Esophagus squamous epithelium (tissue), 5 donors: ENCODE measurements at regions not wholly inside any gene's neighbourhood (a gene's known extent, or its start where the extent isn't known, plus 50 kb on each side); places are given as distances from the start of the nearest gene placed in this dataset.

ENCODE experiments used
- DNase-seq: peaks from one replicate; lab custom pipeline; 2025; lab: John Stamatoyannopoulos, UW
- H3K27ac ChIP-seq, 4 donors: fragments of 200-600 bp; sonication (generic); one replicate each; pipeline ENCODE4 v1.5.1; 2016 to 2019; ENCODE audit warnings: mild to moderate bottlenecking in 1 of 4
- H3K27me3 ChIP-seq, 4 donors: fragments of 200-600 bp; sonication (generic); 1 replicate in 3 of 4; 2 replicates in 1 of 4; pipeline versions ENCODE4 v1.5.1 to v1.6.0; 2017 to 2021; ENCODE audit warnings: antibody characterized with exemption in 1 of 4
- H3K36me3 ChIP-seq, 3 donors: fragments of 200-600 bp; sonication (generic); one replicate each; pipeline ENCODE4 v1.5.1; 2016 to 2019
- H3K4me1 ChIP-seq, 3 donors: fragments of 200-600 bp; sonication (generic); one replicate each; pipeline ENCODE4 v1.5.1; 2017 to 2019
- H3K4me3 ChIP-seq, 4 donors: fragments of 200-600 bp; sonication (generic); 1 replicate in 3 of 4; 2 replicates in 1 of 4; pipeline ENCODE4 v1.5.1; 2016 to 2019; ENCODE audit warnings: mild to moderate bottlenecking in 2 of 4, moderate library complexity in 1 of 4
- H3K9me3 ChIP-seq, 3 donors: fragments of 200-600 bp; sonication (generic); one replicate each; pipeline ENCODE4 v1.5.1; 2016 to 2019
- POLR2A ChIP-seq, 4 donors: fragments of 450-650 bp; IDR thresholded peaks; one replicate each; pipeline ENCODE4 v1.6.1; 2017; ENCODE audit warnings: antibody characterized with exemption in 4 of 4, mild to moderate bottlenecking in 4 of 4, moderate library complexity in 3 of 4
- WGBS, 2 donors: methylation state at CpG; one replicate each; pipeline ENCODE4 v1.1.5; 2018; 5-methylcytosine and 5-hydroxymethylcytosine counted together
- intact Hi-C: fragments of 100-400 bp; cut with DNase I; formaldehyde crosslinking; loops from one replicate; pipeline ENCODE4 v1.15.0; 2022
- TF ChIP-seq, protein P1 (sequence below), 6 experiments: fragments of 450-650 bp in 4 of 6; fragments of 200-600 bp in 2 of 6; sonication (generic) in 2 of 6; IDR thresholded peaks; one replicate each; pipeline ENCODE4 v1.5.1; 2016 to 2019; ENCODE audit warnings: antibody characterized with exemption in 6 of 6, mild to moderate bottlenecking in 4 of 6, moderate library complexity in 4 of 6
- donor health status: DM: yes; HTN: yes; CAD: no.

DNA sequence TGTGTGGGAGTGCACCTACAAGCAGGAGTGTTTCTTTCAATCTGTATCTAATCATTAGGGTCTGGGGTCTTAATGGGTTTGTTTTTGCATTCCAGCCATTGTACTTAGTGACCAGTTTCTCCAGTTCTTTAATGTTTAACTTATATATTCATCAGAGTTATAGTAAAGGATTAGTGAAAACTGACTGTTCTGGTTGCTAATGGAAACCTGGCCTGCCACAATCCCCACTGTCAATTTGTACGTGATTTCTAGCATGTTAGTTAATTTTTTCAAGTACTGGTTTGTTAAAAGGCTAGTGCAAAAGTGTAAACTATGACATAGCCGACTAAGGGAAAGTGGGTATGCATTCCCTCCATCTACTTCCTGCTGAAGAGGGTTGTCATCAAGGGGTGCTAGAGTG lies 276.1 kb downstream of the HTR1A start:
- TF ChIP-seq POLR2A (IDR thresholded peaks at IDR 0.05) = no peak
- TF ChIP-seq, protein P1, sequence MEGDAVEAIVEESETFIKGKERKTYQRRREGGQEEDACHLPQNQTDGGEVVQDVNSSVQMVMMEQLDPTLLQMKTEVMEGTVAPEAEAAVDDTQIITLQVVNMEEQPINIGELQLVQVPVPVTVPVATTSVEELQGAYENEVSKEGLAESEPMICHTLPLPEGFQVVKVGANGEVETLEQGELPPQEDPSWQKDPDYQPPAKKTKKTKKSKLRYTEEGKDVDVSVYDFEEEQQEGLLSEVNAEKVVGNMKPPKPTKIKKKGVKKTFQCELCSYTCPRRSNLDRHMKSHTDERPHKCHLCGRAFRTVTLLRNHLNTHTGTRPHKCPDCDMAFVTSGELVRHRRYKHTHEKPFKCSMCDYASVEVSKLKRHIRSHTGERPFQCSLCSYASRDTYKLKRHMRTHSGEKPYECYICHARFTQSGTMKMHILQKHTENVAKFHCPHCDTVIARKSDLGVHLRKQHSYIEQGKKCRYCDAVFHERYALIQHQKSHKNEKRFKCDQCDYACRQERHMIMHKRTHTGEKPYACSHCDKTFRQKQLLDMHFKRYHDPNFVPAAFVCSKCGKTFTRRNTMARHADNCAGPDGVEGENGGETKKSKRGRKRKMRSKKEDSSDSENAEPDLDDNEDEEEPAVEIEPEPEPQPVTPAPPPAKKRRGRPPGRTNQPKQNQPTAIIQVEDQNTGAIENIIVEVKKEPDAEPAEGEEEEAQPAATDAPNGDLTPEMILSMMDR (IDR thresholded peaks at IDR 0.05) = no peak
- Histone ChIP-seq H3K9me3 (no peaks in the 10 kb centered on the region), H3K27me3 (no peaks in the 10 kb centered on the region), H3K27ac (no peak overlapping the region), H3K4me3 (no peak overlapping the region), H3K36me3 (no peaks in the 10 kb centered on the region), H3K4me1 (no peaks in the 10 kb centered on the region)
- intact Hi-C loops = no loop called here
- 29 to 31% methylated on average over 2 of the region's 2 CpGs for WGBS, 2 donors
- DNase-seq = no peak

DNA sequence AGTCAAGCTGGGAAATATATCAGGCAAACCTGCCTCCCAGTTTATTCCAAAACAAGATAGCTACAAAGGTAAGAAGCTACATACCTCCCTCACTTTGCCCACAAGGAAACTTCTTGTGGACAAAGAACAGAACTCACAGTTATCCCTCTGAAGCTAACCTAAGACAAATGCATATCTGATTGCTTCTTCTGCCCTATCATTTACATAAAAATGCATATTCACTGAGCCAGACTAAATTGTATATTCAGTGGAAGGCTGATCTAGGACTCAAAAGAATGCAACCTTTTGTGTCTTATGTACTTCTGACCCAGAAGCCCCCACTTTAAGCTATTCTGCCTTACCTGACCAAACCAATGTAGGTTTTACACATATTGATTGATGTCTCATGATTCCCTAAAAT lies 276.8 kb downstream of the HTR1A start:
- H3K36me3 ChIP-seq = no peaks in the 10 kb centered on the region
- no peak overlapping the region for H3K27ac ChIP-seq
- H3K4me1 ChIP-seq = no peaks in the 10 kb centered on the region
- no peaks in the 10 kb centered on the region for H3K27me3 ChIP-seq
- TF ChIP-seq, protein P1 (IDR thresholded peaks at IDR 0.05) = no peak
- no peak for TF ChIP-seq POLR2A (IDR thresholded peaks at IDR 0.05)
- H3K9me3 ChIP-seq = no peaks in the 10 kb centered on the region
- DNase-seq = no peak
- no peak overlapping the region for H3K4me3 ChIP-seq
- intact Hi-C loops = no loop called here

DNA sequence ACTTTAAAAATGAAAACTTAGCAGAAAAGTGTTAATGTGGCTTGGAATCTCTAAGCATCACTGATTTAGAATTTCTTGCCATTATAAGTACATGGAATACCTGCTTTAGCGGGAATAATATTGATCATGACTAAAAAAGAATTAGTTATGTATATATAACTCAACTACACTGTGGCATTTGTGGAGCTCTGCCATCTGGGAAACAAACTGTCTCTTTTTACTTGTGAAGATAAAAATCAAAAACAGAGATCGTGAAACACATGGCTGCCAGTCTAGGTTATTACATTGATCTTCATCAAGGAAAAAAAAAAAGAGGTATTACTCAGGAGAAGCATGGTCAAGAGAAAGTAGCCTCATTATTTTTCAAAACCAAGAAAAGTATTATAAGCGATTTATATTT lies 287.4 kb downstream of the HTR1A start:
- 79 to 81% methylated on average over 3 of the region's 3 CpGs for WGBS, 2 donors
- Histone ChIP-seq H3K27me3 (no peaks in the 10 kb centered on the region), H3K4me1 (no peaks in the 10 kb centered on the region), H3K36me3 (no peaks in the 10 kb centered on the region), H3K9me3 (peaks cover 0 to 7% (median 0%) of the 10 kb centered on the region in 3 donors), H3K4me3 (no peak overlapping the region), H3K27ac (no peak overlapping the region)
- no peak for DNase-seq
- no peak for TF ChIP-seq POLR2A (IDR thresholded peaks at IDR 0.05)
- intact Hi-C loops = no loop called here

DNA sequence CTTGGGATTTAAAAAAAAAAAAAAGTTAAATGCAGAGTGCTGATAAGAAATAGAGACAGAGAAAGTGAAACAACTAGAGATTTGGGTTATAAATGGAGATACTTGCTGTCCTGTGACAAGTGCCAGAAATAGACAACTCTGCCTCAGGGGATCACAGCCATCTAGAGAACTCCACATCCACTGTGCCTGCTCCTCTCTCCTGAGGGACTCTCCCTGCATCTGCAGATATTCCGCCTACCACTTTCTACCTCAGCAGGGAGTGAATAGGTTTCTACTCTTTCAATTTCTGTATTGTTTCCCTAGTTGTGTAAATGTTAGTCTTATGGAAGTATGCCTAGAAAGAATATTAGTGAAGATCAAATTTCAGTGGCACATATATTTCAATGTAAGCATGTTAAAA lies 307.2 kb downstream of the HTR1A start:
- WGBS, 2 donors = 29 to 31% methylated on average over 1 of the region's 1 CpG
- Histone ChIP-seq H3K4me1 (no peaks in the 10 kb centered on the region), H3K4me3 (no peak overlapping the region), H3K9me3 (no peaks in the 10 kb centered on the region), H3K36me3 (no peaks in the 10 kb centered on the region), H3K27ac (no peak overlapping the region), H3K27me3 (no peaks in the 10 kb centered on the region)
- DNase-seq = no peak
- no peak for TF ChIP-seq POLR2A (IDR thresholded peaks at IDR 0.05)
- TF ChIP-seq, protein P1 (IDR thresholded peaks at IDR 0.05) = no peak
- intact Hi-C loops = no loop called here

DNA sequence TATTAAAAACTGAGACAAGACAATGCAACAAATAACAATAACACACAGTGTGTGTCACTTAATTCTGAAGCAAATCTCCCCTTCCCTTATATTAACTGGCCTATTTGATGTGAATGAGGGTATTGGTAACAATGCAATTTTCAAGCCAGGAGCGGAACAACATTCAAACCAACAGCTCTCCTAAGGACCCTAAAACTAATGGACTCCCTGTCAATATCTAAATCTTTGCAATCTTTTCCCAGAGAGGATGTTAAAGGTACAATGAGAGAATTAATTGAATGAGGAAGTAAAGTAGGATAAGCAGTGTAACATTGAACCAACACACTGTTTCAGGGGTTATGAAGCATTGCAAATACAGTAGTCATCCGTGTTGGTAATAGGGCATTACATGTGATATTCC lies 311.7 kb downstream of the HTR1A start:
- H3K27ac ChIP-seq = no peak overlapping the region
- no peak overlapping the region for H3K4me3 ChIP-seq
- DNase-seq = no peak
- no peaks in the 10 kb centered on the region for H3K27me3 ChIP-seq
- no peaks in the 10 kb centered on the region for H3K36me3 ChIP-seq
- 82 to 93% methylated on average over 2 of the region's 2 CpGs for WGBS, 2 donors
- intact Hi-C loops = no loop called here
- TF ChIP-seq, protein P1 (IDR thresholded peaks at IDR 0.05) = no peak
- TF ChIP-seq POLR2A (IDR thresholded peaks at IDR 0.05) = no peak
- no peaks in the 10 kb centered on the region for H3K9me3 ChIP-seq
- no peaks in the 10 kb centered on the region for H3K4me1 ChIP-seq

DNA sequence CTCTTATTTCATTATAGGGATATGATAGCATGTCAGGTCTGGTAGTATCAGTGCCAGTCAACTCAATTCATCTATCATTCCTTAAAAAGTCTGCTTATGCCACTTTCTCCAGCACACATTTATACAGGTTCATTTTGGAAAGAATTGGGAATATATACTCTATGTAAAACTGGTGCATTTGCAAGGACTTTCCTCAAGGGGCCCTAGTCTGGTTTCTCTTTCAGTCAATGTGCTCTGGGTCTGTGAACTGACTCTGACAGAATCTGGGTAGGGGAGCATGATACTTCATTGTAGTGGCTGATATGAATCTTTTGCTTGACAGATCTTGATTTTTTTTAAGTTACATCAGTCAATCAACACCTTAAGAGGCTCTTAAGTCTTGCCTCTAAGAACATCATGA lies 313.9 kb downstream of the HTR1A start:
- no peak overlapping the region for H3K27ac ChIP-seq
- no peak overlapping the region for H3K4me3 ChIP-seq
- H3K36me3 ChIP-seq = no peaks in the 10 kb centered on the region
- no peaks in the 10 kb centered on the region for H3K9me3 ChIP-seq
- H3K4me1 ChIP-seq = no peaks in the 10 kb centered on the region
- no peaks in the 10 kb centered on the region for H3K27me3 ChIP-seq
- no peak for TF ChIP-seq POLR2A (IDR thresholded peaks at IDR 0.05)
- TF ChIP-seq, protein P1 (IDR thresholded peaks at IDR 0.05) = no peak
- intact Hi-C loops = no loop called here
- DNase-seq = no peak
